Heart right ventricle (tissue), 16 donors: ENCODE measurements at regions not wholly inside any gene's neighbourhood (a gene's known extent, or its start where the extent isn't known, plus 50 kb on each side); places are given as distances from the start of the nearest gene placed in this dataset.

ENCODE experiments used
- ATAC-seq, 8 donors: fragments of 200-7000 bp; cut with Tn5 transposase; one replicate each; pipeline ENCODE4 v1.9.1; 2020; ENCODE audit warnings: mild to moderate bottlenecking in 8 of 8, moderate library complexity in 8 of 8, moderate number of reproducible peaks in 1 of 8
- DNase-seq, 2 donors: peaks; one replicate each; pipeline ENCODE4 v3.0.0-alpha.2; 2020
- H3K27ac ChIP-seq, 10 donors: fragments of 200-600 bp; sonication (generic) in 2 of 10; one replicate each; pipeline versions ENCODE4 v1.5.0 to v1.8.0; 2020 to 2022; ENCODE audit warnings: mild to moderate bottlenecking in 3 of 10
- H3K27me3 ChIP-seq, 7 donors: fragments of 200-600 bp; one replicate each; pipeline ENCODE4 v1.8.0; 2021 to 2022; ENCODE audit warnings: mild to moderate bottlenecking in 2 of 7
- H3K36me3 ChIP-seq, 9 donors: fragments of 200-600 bp; sonication (generic) in 1 of 9; one replicate each; pipeline versions ENCODE4 v1.5.0 to v1.8.0; 2020 to 2022; ENCODE audit warnings: mild to moderate bottlenecking in 2 of 9
- H3K4me1 ChIP-seq, 9 donors: fragments of 200-600 bp; sonication (generic) in 1 of 9; one replicate each; pipeline versions ENCODE4 v1.5.0 to v1.8.0; 2020 to 2022; ENCODE audit warnings: mild to moderate bottlenecking in 4 of 9
- H3K4me3 ChIP-seq, 10 donors: fragments of 200-600 bp; sonication (generic) in 2 of 10; one replicate each; pipeline versions ENCODE4 v1.5.0 to v1.8.0; 2020 to 2022; ENCODE audit warnings: mild to moderate bottlenecking in 7 of 10, moderate library complexity in 2 of 10
- H3K9me3 ChIP-seq, 11 donors: fragments of 200-600 bp in 10 of 11; sonication (generic) in 2 of 11; one replicate each; pipeline versions ENCODE4 v1.5.0 to v1.8.0; 2013 to 2022; ENCODE audit warnings: mild to moderate bottlenecking in 2 of 11, control low read depth in 1 of 11, moderate library complexity in 1 of 11
- CTCF ChIP-seq, 9 donors: fragments of 200-600 bp; sonication (generic) in 2 of 9; IDR thresholded peaks; one replicate each; pipeline versions ENCODE4 v1.5.0 to v1.8.0; 2021 to 2022; ENCODE audit warnings: antibody characterized with exemption in 9 of 9, mild to moderate bottlenecking in 5 of 9, moderate library complexity in 1 of 9
- WGBS, 2 donors: extraction: QIAGEN DNeasy Blood & Tissue Kit; methylation state at CpG; one replicate each; pipeline ENCODE4 v1.1.7; 2013; ENCODE audit warnings: inconsistent platforms in 1 of 2; 5-methylcytosine and 5-hydroxymethylcytosine counted together
- intact Hi-C, 10 donors: fragments of 100-400 bp; cut with DNase I; formaldehyde crosslinking; loops; one replicate each; pipeline versions ENCODE4 v1.11.1 to v1.14.2; 2022
- donor health status: Arrhythmogenic right ventricular cardiomyopathy.
- donor health status: ischemic (EF 13 %, LVEDD 7.1; RV severe dilation, severe dysfunction).
- donor health status: healthy with polysubstance abuse.
- donor health status: DM: no; HTN: yes; CAD: no.
- donor health status: DM: no; HTN: no; CAD: no.
- donor health status: ischemic (EF 25% LVEDD 6.9; RV normal size, moderate dysfunction).
- donor health status: ischemic (EF 25% LVEDD 5.7; RV mildly dilated, moderate dysfunction).
- donor health status: healthy.
- donor health status: DM: yes; HTN: yes; CAD: no.
- donor health status: Ischemic cardiomyopathy.
- donor health status: ischemic (EF 35%, LVEDD 5.7; RV mildly dilated, moderate dysfunction).
- donor health status: nonischemic (EF 11% LVEDD 7.7; RV severe dilation, severe dysfunction).
- donor health status: DM: yes; HTN: yes; CAD: no.
- donor health status: PGD.
- donor health status: ischemic (EF 29% LVEDD 5.4; RV normal size, mild dysfunction).
- donor health status: nonischemic (EF 23%, LVEDD 6.1; RV moderate dilation, normal function).

GRCh38 chr1:190752131-190752530 lies 274.5 kb upstream of the BRINP3 start:
- H3K4me1 ChIP-seq: no peaks in the 10 kb centered on the region
- H3K27me3 ChIP-seq: no peaks in the 10 kb centered on the region
- no peak for TF ChIP-seq CTCF (IDR thresholded peaks at IDR 0.05)
- no peak for ATAC-seq
- WGBS, 2 donors: 79 to 86% methylated on average over 2 of the region's 2 CpGs
- DNase-seq: no peak
- H3K36me3 ChIP-seq: no peaks in the 10 kb centered on the region
- no peaks in the 10 kb centered on the region for H3K9me3 ChIP-seq
- intact Hi-C loops: no loop called here
- no peak overlapping the region for H3K27ac ChIP-seq
- no peak overlapping the region for H3K4me3 ChIP-seq

GRCh38 chr1:190754666-190755065 lies 277.0 kb upstream of the BRINP3 start:
- no peaks in the 10 kb centered on the region for H3K4me1 ChIP-seq
- no peaks in the 10 kb centered on the region for H3K36me3 ChIP-seq
- no peaks in the 10 kb centered on the region for H3K9me3 ChIP-seq
- ATAC-seq: no peak
- TF ChIP-seq CTCF (IDR thresholded peaks at IDR 0.05): no peak
- no peak for DNase-seq
- WGBS, 2 donors: 3% methylated on average over 1 of the region's 1 CpG
- intact Hi-C loops: no loop called here
- no peak overlapping the region for H3K27ac ChIP-seq
- H3K27me3 ChIP-seq: no peaks in the 10 kb centered on the region
- no peak overlapping the region for H3K4me3 ChIP-seq

- Histone ChIP-seq H3K27me3 (no peaks in the 10 kb centered on the region), H3K36me3 (no peaks in the 10 kb centered on the region), H3K4me1 (no peaks in the 10 kb centered on the region), H3K27ac (no peak overlapping the region), H3K9me3 (no peaks in the 10 kb centered on the region), H3K4me3 (no peak overlapping the region)
- no peak for ATAC-seq
- intact Hi-C loops: no loop called here
- DNase-seq: no peak
- TF ChIP-seq CTCF (IDR thresholded peaks at IDR 0.05): no peak
These were observed 282.1 kb upstream of the BRINP3 start for GRCh38 chr1:190759807-190760206.

GRCh38 chr1:190762325-190762724 lies 284.7 kb upstream of the BRINP3 start:
- H3K9me3 ChIP-seq: peaks cover 0 to 5% (median 0%) of the 10 kb centered on the region in 11 donors
- DNase-seq (no peak), ATAC-seq (no peak)
- no peaks in the 10 kb centered on the region for H3K4me1 ChIP-seq
- H3K4me3 ChIP-seq: no peak overlapping the region
- intact Hi-C loops: no loop called here
- no peaks in the 10 kb centered on the region for H3K27me3 ChIP-seq
- no peak for TF ChIP-seq CTCF (IDR thresholded peaks at IDR 0.05)
- H3K27ac ChIP-seq: no peak overlapping the region
- H3K36me3 ChIP-seq: no peaks in the 10 kb centered on the region
- 82 to 85% methylated on average over 3 of the region's 3 CpGs for WGBS, 2 donors

- Histone ChIP-seq H3K4me3 (no peak overlapping the region), H3K4me1 (no peaks in the 10 kb centered on the region), H3K9me3 (peaks cover 0 to 9% (median 0%) of the 10 kb centered on the region in 11 donors), H3K27ac (no peak overlapping the region), H3K27me3 (no peaks in the 10 kb centered on the region), H3K36me3 (no peaks in the 10 kb centered on the region)
- no peak for DNase-seq
- no peak for TF ChIP-seq CTCF (IDR thresholded peaks at IDR 0.05)
- intact Hi-C loops: no loop called here
- WGBS, 2 donors: 89 to 91% methylated on average over 10 of the region's 10 CpGs
- no peak for ATAC-seq
These were observed 315.2 kb upstream of the BRINP3 start for GRCh38 chr1:190792873-190793272.
